B cell (primary cell): ENCODE measurements at regions not wholly inside any gene's neighbourhood (a gene's known extent, or its start where the extent isn't known, plus 50 kb on each side); places are given as distances from the start of the nearest gene placed in this dataset.

Experiments
- CTCF ChIP-seq: fragments of 200-600 bp; IDR thresholded peaks from one replicate; pipeline ENCODE4 v1.8.0; 2022; ENCODE audit warnings: antibody characterized with exemption, mild to moderate bottlenecking
- EZH2 ChIP-seq: IDR thresholded peaks from 2 replicates; pipeline ENCODE4 v1.6.1; 2012; ENCODE audit warnings: borderline replicate concordance, low read depth, mild to moderate bottlenecking, moderate library complexity, low read length; ENCODE audit not compliant: insufficient read depth, poor library complexity, severe bottlenecking

GRCh38 chr4:165677081-165677480 lies 196.0 kb upstream of the TLL1 start:
- TF ChIP-seq CTCF (no peak), EZH2 (no peak)
